ENCODE measurements at regions not wholly inside any gene's neighbourhood (a gene's known extent, or its start where the extent isn't known, plus 50 kb on each side); places are given as distances from the start of the nearest gene placed in this dataset.
A peak's percentile ranks its signal among the peaks of the same experiment; 100 is the strongest.
"Not testable (repeated sequence)": the region's sequence is repeated elsewhere in the genome, so short reads cannot be mapped to it uniquely, and the experiment has no call there.

DNA sequence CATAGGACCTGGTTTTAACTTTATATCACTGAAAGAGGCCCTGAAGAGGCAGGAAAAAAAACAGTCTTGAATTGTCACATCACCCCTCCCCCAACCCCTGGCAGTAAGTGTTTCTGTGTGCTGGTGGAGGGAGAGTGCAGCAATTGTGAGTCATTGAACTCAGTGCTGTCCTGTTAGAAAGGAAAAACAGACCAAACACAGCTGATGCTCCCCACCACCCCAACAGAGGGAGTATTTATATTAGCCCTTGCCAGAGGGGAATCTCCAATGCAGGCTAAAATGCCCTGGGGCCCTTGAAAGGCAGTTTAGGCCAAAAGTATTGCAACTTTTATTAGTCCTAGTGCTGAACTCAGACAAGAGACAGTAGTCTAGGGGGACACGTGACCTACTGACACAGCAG is 197.8 kb upstream of the AGTR2 start:
- DNase-seq: no peak

DNA sequence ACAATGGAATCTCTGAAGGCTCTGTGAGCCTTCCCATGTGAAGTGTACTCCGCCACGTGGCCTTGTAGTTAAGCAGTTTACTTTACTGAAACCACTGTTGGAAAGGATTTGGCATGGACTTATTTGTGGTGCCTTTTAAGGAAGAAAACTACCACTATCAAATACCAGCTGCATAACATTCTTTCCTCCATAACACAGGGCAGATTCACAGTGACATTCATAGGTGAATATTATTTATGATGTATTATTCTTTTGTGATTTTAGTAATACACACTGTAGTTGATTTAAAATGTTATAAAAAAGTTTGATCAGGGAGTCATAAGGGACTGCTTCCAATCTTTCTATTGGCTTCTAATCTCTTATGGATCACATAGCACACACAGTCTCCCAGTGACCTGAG is 192.5 kb upstream of the AGTR2 start:
- DNase-seq: no peak

DNA sequence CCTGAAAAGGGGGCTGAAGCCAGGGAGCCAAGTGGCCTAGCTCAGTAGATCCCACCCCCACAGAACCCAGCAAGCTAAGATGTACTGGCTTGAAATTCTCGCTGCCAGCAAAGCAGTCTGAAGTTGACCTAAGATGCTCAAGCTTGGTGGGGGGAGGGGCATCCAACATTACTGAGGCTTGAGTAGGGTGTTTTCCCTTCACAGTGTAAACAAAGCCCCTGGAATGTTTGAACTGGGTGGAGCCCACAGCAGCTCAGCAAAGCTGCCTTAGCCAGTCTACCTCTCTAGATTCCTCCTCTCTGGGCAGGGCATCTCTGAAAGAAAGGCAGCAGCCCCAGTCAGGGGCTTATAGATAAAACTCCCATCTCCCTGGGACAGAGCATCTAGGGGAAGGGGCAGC is 187.4 kb upstream of the AGTR2 start:
- not testable (repeated sequence) for DNase-seq

GRCh38 chrX:115987464-115987863 is 183.1 kb upstream of the AGTR2 start:
- DNase-seq: not testable (repeated sequence)

GRCh38 chrX:115988825-115989224 is 181.7 kb upstream of the AGTR2 start:
- DNase-seq: no peak

GRCh38 chrX:115989686-115990085 is 180.9 kb upstream of the AGTR2 start:
- no peak for DNase-seq

- DNase-seq: no peak
These were observed 161.2 kb upstream of the AGTR2 start for GRCh38 chrX:116009346-116009745.

- peak; percentile 81 for DNase-seq
These were observed 160.5 kb upstream of the AGTR2 start for GRCh38 chrX:116009861-116010710.

DNA sequence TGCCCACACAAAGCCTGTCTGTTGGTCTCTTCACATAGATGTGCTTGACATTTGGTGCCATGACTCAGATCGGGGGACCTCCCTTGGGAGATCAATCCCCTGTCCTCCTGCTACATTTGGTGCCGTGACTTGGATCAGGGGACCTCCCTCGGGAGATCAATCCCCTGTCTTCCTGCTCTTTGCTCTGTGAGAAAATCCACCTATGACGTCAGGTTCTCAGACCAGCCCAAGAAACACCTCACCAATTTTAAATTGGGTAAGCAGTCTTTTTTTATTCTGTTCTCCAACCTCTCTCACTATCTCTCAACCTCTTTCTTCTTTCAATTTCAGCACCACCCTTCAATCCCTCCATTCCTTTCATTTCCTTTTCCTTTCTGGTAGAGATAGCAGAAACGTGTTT is 159.6 kb upstream of the AGTR2 start:
- no peak for DNase-seq

GRCh38 chrX:116031331-116031730 is 139.2 kb upstream of the AGTR2 start:
- DNase-seq: no peak
